GM12872 (cell line): ENCODE measurements at regions not wholly inside any gene's neighbourhood (a gene's known extent, or its start where the extent isn't known, plus 50 kb on each side); places are given as distances from the start of the nearest gene placed in this dataset.

Source experiments
- TF ChIP-seq, protein P1 (sequence below): IDR thresholded peaks from 3 replicates; pipeline ENCODE4 v1.5.1; 2011; ENCODE audit warnings: low read depth, mild to moderate bottlenecking, low read length, moderate library complexity; ENCODE audit not compliant: insufficient read depth

DNA sequence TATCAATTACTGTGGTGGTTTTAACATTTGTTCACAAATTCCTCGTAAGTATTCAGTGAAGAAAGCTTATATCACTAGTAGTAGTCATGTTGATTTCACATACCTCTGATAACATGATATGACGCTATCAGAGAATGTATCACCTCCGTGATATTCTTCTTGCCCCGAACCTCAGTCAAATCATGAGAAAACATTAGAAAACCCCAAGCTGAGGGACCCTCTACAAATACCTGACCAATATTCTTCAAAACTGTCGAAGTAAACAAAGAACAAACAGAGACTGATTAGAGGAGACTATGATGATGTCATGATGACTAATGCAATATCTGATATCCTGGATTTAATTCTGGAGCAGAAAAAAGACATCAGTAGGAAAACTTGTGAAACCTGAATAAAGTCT is 85.6 kb upstream of the SPOPL start:
- TF ChIP-seq, protein P1, sequence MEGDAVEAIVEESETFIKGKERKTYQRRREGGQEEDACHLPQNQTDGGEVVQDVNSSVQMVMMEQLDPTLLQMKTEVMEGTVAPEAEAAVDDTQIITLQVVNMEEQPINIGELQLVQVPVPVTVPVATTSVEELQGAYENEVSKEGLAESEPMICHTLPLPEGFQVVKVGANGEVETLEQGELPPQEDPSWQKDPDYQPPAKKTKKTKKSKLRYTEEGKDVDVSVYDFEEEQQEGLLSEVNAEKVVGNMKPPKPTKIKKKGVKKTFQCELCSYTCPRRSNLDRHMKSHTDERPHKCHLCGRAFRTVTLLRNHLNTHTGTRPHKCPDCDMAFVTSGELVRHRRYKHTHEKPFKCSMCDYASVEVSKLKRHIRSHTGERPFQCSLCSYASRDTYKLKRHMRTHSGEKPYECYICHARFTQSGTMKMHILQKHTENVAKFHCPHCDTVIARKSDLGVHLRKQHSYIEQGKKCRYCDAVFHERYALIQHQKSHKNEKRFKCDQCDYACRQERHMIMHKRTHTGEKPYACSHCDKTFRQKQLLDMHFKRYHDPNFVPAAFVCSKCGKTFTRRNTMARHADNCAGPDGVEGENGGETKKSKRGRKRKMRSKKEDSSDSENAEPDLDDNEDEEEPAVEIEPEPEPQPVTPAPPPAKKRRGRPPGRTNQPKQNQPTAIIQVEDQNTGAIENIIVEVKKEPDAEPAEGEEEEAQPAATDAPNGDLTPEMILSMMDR, result no peak

DNA sequence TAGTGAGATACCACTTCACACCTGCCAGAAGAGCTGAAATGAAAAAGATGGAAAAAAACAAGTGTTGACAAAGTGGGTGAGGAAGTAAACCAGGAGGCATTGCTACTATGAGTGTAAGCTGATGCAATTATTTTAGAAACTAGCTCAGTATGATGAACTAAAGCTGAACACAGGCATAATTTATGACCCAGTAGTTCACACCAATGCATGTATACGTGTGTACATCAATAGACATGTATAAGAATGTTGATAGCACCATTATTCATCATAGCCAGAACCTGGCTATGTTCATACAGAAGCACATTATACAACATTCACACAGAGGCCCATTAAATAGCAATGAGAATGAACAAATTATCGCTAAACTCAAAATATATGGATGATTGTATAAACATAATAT is 83.1 kb upstream of the SPOPL start:
- TF ChIP-seq, protein P1, result no peak

DNA sequence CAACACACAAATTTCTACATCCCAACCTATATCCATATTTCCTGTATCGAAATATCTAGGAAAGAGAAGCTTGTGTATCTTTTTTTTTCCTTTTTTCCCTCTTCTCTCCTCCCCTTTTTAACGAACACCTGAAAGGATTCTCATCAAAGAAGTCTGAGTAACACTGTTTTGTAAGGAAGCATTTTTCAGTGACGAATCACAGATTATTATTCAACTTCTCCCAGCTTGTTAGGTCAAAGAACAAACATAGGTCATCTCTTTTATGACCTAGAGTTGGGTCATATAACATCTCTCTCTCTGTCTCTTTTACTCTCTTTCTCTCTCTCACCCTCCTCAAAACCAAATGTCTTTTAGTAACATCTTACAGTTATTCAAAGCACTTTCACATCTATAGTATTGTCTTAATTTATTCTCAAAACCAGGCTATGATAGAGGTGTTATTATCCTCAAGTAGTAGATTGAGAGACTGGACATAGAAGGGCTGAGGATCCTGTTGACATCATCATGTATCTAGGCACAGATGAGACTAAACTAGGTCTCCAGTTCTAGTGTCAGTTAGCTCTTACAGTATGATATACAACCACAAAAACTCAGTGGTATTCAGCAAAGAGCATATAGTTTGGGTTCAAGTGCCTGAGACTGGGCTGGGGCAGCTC is 80.1 kb upstream of the SPOPL start:
- TF ChIP-seq, protein P1, result no peak

DNA sequence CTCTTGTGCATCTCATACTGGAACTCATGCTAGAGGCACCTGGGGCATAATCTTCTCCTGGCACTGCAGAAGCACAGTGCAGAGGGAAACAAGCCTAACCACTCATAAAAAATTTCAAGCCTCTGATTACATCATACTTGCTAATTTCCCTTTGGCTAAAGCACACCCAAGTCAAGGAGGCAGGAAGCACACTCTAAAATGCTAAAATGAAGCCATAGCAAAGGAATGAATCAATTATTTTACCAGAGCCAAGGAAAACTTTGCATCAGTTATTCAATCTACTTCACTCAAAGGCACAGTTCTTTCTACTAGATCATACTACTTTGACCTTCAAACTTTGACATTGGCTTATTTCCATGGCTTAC is 79.6 kb upstream of the SPOPL start:
- TF ChIP-seq, protein P1, result no peak

DNA sequence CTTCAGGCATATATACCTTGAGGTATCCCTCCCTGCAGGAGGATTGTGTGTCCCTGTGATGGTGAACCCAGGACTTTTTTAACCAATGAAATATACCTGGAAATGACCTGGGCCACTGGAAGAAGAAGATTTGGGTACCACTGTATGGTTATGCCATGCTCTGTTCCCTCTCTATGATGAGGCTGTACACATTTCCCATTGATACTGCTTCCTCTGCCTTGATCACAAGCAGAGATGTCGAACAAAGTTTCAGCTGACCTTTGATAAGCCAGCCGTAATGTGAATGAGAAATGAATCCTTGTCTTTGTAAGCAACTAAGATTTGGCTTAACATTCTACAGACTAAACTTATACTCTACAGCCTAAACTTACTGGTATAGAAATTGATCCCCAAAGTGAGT is 78.4 kb upstream of the SPOPL start:
- TF ChIP-seq, protein P1, result no peak

DNA sequence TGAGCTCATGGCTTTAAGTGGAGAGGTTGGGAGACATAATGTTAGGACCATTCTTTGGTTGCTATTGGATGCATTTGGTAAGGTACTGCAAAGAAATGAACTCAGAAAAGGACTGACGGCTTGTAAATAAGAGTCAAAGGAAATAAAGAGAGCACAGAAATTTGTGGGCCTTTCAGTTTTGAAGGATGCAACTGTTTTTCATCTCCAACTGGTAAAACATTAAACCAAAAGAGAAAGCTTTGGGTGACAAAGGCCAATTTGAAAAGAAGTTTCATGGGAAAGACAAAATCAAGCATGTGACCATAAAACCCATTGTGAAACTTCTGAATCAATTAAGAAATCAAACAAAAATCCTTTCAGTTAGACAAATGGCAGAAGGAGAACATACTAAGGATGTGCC is 77.8 kb upstream of the SPOPL start:
- TF ChIP-seq, protein P1, result no peak

DNA sequence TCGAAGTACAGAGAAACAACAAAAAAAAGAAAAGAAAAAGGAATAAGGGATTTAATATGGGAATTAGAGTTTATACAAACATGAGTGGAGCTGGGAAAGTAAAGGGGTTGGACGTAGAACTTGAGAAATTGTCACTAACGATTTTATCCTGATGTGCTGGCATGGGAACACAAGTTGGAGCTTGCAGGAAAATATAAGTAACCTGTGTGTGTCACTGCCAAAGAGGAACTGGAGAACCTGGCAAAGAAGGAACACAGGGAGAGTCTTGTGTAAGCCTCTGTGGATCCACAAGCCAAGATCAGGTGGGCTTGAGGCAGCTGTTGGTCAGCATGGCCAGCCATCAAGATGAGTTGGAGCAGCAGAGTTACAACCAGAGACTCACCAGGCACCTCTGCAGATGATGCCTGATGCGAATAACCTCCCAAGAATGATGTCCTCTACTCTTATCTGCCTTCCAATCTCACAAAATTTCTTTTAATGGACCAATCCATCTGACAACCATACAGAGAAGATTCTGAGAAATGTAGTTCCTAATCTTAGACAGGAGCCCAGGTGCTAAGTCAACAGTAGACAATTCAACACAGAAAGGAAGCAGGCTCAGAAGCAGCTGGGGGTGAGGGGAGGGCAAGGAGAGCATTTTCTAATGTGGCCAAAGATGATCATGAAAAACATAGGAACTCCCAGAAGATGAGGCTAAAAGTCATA is 77.0 kb upstream of the SPOPL start:
- TF ChIP-seq, protein P1, result no peak
